Testis (tissue), 2 donors: ENCODE measurements at regions not wholly inside any gene's neighbourhood (a gene's known extent, or its start where the extent isn't known, plus 50 kb on each side); places are given as distances from the start of the nearest gene placed in this dataset.
A peak's percentile ranks its signal among the peaks of the same experiment; 100 is the strongest.
"Not testable (repeated sequence)": the region's sequence is repeated elsewhere in the genome, so short reads cannot be mapped to it uniquely, and the experiment has no call there.

Experiments
- DNase-seq: peaks from one replicate; pipeline ENCODE4 v3.0.0-alpha.2; 2019
- H3K27ac ChIP-seq, 2 donors: fragments of 200-600 bp; sonication (generic); one replicate each; pipeline ENCODE4 v1.5.1; 2019
- H3K27me3 ChIP-seq: fragments of 200-600 bp; sonication (generic); one replicate; pipeline ENCODE4 v1.5.1; 2019
- H3K36me3 ChIP-seq: fragments of 200-600 bp; sonication (generic); one replicate; pipeline ENCODE4 v1.5.1; 2017; ENCODE audit warnings: low read depth; ENCODE audit errors: missing control alignments
- H3K4me1 ChIP-seq: fragments of 200-600 bp; sonication (generic); one replicate; pipeline ENCODE4 v1.5.1; 2019
- H3K4me3 ChIP-seq, 2 donors: fragments of 200-600 bp; sonication (generic); one replicate each; pipeline ENCODE4 v1.5.1; 2017 to 2019
- H3K9me3 ChIP-seq: fragments of 200-600 bp; sonication (generic); one replicate; pipeline ENCODE4 v1.5.1; 2017
- POLR2A ChIP-seq: fragments of 450-650 bp; IDR thresholded peaks from one replicate; pipeline ENCODE4 v1.6.1; 2017; ENCODE audit warnings: antibody characterized with exemption, mild to moderate bottlenecking, moderate library complexity
- WGBS, 2 donors: methylation state at CpG; one replicate each; pipeline ENCODE4 v1.1.5; 2018; 5-methylcytosine and 5-hydroxymethylcytosine counted together
- intact Hi-C: fragments of 100-400 bp; cut with DNase I; formaldehyde crosslinking; loops from one replicate; pipeline ENCODE4 v1.15.1; 2023; ENCODE audit warnings: low total_unique reads
- TF ChIP-seq, protein P1 (sequence below), 3 experiments: fragments of 450-650 bp in 2 of 3; fragments of 200-600 bp in 1 of 3; sonication (generic) in 1 of 3; IDR thresholded peaks; one replicate each; pipeline ENCODE4 v1.5.1; 2016 to 2019; ENCODE audit warnings: antibody characterized with exemption in 3 of 3, mild to moderate bottlenecking in 2 of 3, moderate library complexity in 1 of 3

GRCh38 chr5:69011910-69012309 lies 81.9 kb upstream of the SLC30A5 start:
- no peaks in the 10 kb centered on the region for H3K9me3 ChIP-seq
- intact Hi-C loops, result no loop called here
- H3K4me1 ChIP-seq, result no peaks in the 10 kb centered on the region
- H3K36me3 ChIP-seq, result no peaks in the 10 kb centered on the region
- no peak overlapping the region for H3K4me3 ChIP-seq
- H3K27me3 ChIP-seq, result no peaks in the 10 kb centered on the region
- no peak for DNase-seq
- no peak overlapping the region for H3K27ac ChIP-seq
- 87 to 94% methylated on average over 5 of the region's 5 CpGs for WGBS, 2 donors
- no peak for TF ChIP-seq POLR2A
- TF ChIP-seq, protein P1, sequence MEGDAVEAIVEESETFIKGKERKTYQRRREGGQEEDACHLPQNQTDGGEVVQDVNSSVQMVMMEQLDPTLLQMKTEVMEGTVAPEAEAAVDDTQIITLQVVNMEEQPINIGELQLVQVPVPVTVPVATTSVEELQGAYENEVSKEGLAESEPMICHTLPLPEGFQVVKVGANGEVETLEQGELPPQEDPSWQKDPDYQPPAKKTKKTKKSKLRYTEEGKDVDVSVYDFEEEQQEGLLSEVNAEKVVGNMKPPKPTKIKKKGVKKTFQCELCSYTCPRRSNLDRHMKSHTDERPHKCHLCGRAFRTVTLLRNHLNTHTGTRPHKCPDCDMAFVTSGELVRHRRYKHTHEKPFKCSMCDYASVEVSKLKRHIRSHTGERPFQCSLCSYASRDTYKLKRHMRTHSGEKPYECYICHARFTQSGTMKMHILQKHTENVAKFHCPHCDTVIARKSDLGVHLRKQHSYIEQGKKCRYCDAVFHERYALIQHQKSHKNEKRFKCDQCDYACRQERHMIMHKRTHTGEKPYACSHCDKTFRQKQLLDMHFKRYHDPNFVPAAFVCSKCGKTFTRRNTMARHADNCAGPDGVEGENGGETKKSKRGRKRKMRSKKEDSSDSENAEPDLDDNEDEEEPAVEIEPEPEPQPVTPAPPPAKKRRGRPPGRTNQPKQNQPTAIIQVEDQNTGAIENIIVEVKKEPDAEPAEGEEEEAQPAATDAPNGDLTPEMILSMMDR (IDR thresholded peaks at IDR 0.05), result no peak

DNA sequence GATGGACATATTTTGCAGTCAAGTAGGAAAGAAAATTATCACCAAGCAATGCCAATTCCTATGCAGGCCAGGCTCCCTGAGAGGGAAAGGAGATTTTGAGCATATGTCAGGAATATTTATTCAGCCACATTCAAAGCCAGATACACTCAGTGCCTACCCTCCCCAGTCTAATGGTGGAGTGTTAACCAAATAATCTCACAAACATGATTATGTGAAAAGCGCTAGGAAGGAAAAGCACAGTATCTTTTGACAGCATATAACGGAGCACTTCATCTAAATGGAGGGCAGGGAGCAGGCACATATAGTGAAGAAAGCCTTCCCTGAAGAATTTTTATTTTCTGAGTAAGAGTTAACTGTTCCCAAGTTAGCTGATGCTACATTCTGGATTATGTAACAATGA lies 80.3 kb upstream of the SLC30A5 start:
- no peak overlapping the region for H3K4me3 ChIP-seq
- no peak for DNase-seq
- H3K36me3 ChIP-seq, result no peaks in the 10 kb centered on the region
- intact Hi-C loops, result no loop called here
- no peaks in the 10 kb centered on the region for H3K27me3 ChIP-seq
- no peak for TF ChIP-seq POLR2A
- TF ChIP-seq, protein P1 (IDR thresholded peaks at IDR 0.05), result no peak
- 96 to 97% methylated on average over 2 of the region's 2 CpGs for WGBS, 2 donors
- no peak overlapping the region for H3K27ac ChIP-seq
- no peaks in the 10 kb centered on the region for H3K9me3 ChIP-seq
- H3K4me1 ChIP-seq, result no peaks in the 10 kb centered on the region

DNA sequence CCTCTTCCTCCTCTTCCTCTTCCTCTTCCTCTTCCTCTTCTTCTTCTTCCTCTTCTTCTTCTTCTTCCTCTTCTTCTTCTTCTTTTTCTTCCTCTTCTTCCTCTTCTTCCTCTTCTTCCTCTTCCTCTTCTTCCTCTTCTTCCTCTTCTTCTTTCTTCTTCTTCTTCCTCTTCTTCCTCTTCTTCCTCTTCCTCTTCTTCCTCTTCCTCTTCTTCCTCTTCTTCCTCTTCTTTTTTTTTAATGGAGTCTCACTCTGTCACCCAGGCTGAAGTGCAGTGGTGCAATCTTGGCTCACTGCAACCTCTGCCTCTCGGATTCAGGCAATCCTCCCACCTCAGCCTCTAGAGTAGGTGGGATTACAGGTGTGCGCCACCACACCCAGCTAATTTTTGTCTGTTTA lies 79.8 kb upstream of the SLC30A5 start:
- H3K4me1 ChIP-seq, DNase-seq, H3K36me3 ChIP-seq, H3K27me3 ChIP-seq, intact Hi-C loops, H3K4me3 ChIP-seq, H3K9me3 ChIP-seq, H3K27ac ChIP-seq: not testable (repeated sequence)
- 93 to 95% methylated on average over 2 of the region's 2 CpGs for WGBS, 2 donors

GRCh38 chr5:69019668-69020375 lies 74.0 kb upstream of the SLC30A5 start:
- H3K4me3 ChIP-seq, result no peak overlapping the region
- intact Hi-C loops, result no loop called here
- WGBS, 2 donors, result 77 to 84% methylated on average over 6 of the region's 6 CpGs
- no peak for TF ChIP-seq POLR2A
- TF ChIP-seq, protein P1 (IDR thresholded peaks at IDR 0.05), result no peak
- DNase-seq, result no peak
- H3K4me1 ChIP-seq, result no peaks in the 10 kb centered on the region
- no peak overlapping the region for H3K27ac ChIP-seq
- H3K9me3 ChIP-seq, result no peaks in the 10 kb centered on the region
- H3K36me3 ChIP-seq, result no peaks in the 10 kb centered on the region
- no peaks in the 10 kb centered on the region for H3K27me3 ChIP-seq

DNA sequence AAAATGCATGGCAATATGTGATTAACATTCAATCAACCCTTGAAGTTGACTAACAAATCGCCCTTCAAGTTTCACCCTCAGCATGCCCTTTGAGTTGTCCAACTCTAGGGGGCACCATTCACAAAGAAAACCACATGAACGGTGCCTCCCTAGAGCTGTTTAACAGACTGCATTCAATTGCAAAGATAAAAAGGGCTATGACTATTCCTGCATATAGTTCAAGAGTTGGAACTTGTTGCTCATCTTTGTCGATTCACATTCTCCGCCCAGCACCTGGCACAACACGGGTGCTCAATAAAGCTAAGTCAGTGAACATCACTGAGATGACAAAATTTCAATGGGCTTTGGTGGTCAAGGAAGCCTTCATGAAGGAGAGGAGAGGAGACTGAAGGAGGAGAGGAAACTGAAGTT lies 69.6 kb upstream of the SLC30A5 start:
- H3K9me3 ChIP-seq, result no peaks in the 10 kb centered on the region
- WGBS, 2 donors, result 45 to 48% methylated on average over 5 of the region's 5 CpGs
- no peaks in the 10 kb centered on the region for H3K36me3 ChIP-seq
- H3K27ac ChIP-seq, result no peak overlapping the region
- TF ChIP-seq POLR2A, result no peak
- TF ChIP-seq, protein P1 (IDR thresholded peaks at IDR 0.05), result peak; percentile 42 to 57 (median 48)
- H3K27me3 ChIP-seq, result no peaks in the 10 kb centered on the region
- no peak overlapping the region for H3K4me3 ChIP-seq
- no peak for DNase-seq
- intact Hi-C loops, result no loop called here
- no peaks in the 10 kb centered on the region for H3K4me1 ChIP-seq
